Fibroblast of skin of left quadriceps (primary cell): ENCODE measurements at regions not wholly inside any gene's neighbourhood (a gene's known extent, or its start where the extent isn't known, plus 50 kb on each side); places are given as distances from the start of the nearest gene placed in this dataset.

Experiments
- DNase-seq, 2 experiments: peaks; one replicate each; pipeline ENCODE4 v3.0.0-alpha.2; 2013; ENCODE audit warnings: low read depth in 2 of 2

DNA sequence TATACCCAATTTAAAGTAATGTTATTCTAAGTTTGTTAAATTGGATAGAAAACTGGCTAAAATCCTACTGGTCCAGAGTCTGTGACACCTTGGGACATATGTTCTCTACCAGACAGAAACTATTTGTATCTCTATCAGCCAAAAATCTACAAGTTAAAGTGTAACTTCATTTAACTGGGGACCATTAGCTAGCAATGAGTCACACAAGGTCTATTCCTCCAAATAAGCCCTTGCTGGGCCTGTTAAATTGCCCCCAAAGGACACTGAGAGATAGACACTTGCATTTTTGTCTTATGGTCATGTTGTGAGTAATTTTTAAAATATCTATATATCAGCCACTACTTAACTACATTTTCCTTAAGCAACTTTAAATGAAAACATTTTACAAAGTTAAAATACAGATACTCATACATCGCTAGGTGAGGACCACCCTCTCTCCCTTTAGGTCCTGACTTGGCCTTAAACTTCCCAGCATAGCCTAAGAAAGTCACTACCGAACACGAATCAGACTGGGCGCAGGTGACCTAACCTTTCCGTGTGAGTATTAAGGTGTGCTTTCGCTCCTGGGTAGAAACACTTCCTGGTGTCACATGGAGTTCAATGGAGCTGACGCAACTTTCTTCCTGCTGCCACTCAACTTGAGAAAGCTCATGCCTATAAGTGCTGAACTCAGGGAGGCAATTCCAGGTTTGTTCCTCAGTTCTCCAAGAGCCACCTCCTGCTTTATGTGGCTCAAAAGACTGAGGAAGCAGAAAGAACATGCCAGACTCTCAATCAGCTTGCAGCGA, 249.1 kb downstream of the DIRAS2 start:
- peak; percentile 8 to 13 for DNase-seq

DNA sequence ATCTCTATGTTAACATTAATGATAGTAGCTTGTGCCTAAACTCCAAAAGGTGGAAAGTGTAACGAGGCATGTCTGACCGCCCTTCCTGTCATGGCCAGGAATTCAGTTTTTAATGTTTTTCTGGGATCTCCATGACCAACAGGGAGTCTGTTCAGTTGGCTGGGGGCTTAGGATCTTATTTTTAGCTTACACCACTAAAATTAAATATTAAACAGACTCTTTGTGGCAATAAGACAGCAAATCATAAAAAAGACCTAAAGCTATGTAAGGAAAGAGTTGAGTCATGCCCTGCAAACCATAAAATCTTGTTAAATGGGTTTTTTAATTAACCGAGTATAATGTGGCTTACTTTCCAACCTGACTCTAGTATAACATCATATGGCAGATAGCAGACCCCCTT, 247.8 kb downstream of the DIRAS2 start:
- DNase-seq: no peak

DNA sequence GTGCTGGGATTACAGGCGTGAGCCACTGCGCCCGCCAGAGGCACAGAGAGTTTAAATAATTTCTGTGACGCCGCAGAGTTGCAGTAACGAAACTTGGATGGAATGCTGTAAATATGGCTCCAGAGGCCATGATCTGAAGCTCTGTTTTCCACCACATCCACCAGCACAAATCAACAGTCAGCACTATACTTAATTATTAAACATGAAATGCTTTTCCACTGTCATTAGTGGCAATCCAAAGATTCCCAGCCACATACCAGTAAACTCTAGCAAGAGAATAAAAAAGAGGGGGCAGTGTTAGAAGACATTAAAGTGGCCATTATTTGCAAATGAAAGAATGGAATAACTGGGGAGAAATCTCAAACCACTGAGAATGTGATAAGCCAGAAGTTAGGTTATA, 242.5 kb downstream of the DIRAS2 start:
- DNase-seq: no peak

DNA sequence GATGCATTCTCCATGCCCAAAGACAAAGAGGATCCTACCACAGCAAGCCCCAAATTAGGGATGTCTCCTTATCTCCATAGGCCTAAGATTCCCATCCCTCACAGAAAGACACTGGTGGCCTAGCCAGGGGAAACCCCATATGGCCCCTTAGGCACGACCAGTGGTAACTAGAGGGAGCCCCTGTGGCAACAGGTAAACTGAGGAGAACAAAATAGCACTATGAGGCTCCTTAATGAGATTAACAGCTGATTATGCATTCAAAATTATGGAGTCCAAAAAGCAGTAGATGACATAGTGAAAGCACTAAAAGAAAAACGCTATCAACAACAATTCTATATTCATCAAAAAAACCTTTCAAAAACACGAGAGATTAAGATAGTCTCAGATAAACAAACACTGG, 234.0 kb downstream of the DIRAS2 start:
- DNase-seq: no peak

DNA sequence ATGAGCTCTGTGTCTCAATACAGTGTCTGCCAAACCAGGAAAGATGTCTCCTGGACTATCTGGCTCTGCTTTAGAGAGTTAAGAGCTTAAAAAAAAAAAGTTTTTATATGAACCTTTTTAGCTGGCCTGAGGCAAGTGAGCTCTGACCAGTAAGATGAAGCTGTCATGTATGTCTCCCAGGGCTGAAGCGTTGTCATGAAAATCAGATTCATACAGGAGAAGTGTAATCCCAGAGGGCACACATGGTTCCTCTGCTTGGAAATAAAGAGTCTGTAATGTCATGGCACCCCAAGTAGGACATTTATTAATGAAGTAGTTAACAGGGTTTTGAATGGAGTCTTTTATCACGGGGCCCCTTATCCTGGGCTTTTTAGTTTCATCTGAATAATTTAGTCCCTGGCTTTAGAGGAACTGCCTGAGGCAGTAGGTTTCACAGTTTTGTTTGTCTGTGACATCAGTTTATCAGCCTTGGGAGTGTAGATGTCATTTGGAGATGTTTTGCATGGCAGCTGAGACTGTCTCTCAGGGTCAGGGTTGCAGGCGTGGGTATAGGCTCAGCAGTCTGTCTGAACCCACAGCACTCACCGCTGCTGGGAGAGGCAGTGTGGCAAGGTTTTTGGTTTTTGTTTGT, 223.3 kb downstream of the DIRAS2 start:
- DNase-seq: no peak

DNA sequence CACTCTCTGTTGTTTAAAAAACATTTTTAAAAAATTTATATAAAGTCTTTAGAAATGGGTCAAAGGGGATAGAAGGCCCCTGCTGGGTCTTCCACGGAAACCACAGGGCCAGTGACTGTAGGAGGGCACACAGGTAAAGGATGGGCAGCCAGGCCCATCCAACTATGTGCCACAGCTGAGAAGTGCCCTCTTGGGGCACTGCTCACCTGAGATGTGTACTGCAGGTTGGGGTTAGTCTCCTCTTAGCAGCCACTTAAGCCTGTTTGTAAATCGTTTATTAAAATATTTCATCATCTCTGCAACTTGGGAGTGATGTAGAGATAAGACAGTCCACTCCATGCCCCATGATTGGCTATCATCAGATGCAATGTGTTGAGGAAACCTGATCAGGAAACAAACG, 222.4 kb downstream of the DIRAS2 start:
- DNase-seq: no peak

DNA sequence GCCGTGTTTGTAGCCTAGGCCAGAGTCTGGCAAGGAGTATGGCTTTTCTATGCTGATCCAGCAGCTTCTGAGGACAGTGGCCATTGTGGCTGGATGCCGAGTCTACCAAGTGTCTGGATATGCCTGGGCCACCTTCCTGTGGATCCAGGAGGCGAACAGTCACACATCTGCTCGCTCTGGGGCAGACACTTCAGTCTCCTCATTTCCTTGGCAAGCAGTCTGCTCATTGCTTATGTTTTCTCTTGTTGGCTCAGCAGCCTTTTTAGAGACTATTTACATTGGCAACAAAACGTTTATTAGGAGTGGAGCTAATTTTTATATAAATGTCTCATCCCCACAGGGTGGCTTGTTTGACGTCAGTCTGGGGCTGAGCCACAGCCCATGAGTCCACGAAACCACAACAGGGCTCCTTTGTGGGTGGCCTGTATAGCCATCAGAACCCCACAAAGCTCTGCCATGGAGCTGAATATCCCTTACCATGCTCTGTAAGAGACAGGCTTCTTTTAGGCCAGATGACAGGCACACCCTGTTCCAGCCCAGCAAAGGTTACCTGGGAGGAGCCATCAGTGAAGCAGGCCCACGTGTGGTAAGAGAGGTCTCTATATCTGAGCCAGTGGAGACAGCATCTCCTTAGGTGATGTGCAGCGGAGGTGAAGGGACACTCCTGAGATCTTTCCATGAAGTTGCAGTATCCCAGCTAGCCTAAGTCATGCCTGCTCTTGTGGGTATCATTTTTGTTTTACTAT, 221.7 kb downstream of the DIRAS2 start:
- no peak for DNase-seq

DNA sequence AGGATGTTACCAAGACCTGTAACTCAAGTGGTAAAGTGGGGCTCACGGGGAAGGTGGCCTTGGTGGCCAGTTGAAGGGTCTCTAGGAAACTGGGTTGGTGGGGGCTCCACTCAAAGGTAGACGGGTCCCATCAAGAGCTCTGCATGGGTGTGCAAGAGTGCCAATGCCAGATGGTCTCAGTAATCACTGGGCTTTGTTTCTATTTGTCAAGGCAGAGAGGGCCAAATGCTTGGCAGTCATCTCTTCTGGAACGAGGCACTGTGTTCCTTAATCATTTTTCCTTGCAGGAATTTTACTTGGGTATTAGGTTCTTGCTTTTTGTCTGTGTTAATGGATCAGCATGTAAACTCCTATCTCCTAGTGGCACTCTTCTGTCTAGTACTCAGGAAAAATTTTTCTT, 220.8 kb downstream of the DIRAS2 start:
- DNase-seq: no peak

DNA sequence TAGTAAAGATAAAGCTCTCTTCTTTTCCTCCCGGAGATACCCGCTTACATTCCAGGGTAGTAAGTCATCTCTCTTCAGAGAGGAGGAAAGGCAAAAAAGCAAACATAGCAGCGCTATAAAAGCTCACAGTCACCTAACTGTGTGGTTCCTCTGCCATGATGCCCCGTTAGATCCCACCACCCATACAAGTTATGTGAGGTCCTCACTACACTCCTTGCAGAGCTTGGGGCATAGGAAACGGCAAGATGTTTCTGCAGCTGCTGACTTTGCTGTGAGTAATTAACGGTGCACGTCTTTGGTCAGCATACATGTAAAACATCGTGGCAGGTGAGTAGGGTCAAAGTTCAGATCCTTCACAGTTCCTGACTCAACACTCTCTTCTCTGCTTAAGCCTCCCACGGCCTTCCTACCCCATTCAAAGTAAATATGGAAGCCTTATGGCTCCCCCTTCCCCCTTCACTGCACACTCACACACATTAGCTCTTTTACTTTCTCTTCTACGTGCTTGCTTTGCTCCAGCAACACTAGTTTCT, 218.9 kb downstream of the DIRAS2 start:
- DNase-seq: no peak

DNA sequence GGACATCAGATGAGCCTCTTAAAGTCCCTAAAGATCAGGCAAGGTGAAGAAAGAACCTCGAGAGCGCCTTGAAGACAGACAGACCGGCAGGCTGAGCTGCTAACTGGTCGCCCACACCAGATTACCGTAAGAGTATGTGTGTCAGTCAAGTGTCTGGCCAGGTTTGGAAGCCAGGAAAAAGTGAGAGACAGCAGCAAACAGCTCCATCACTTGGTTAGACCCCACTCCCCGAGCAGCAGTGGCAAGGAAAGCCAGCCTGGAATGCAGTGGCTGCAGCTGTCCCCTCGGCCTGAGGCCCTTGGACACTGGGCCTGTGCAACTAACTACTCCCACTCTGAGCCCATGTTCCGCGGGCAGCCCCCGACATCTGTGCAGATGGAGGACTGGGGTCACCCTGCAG, 214.1 kb downstream of the DIRAS2 start:
- no peak for DNase-seq

DNA sequence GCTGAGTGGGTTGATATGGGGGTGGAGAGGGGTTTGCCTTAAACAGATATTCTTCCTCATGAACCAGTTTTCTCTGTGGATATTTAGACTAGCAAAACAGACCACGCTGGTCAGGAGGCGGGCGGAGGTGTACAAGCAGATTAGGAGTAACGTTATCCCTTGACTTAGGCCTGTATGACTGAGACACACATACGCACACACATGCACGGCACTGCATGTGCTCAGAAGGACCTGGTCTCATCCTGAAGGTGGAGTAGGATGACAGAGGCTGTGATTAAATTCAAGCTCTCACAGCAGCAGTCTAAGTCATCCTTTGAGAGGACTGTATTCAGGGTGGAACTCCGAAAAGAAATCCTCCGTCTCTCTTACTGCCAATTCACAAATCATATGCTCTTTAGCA, 209.7 kb downstream of the DIRAS2 start:
- no peak for DNase-seq

DNA sequence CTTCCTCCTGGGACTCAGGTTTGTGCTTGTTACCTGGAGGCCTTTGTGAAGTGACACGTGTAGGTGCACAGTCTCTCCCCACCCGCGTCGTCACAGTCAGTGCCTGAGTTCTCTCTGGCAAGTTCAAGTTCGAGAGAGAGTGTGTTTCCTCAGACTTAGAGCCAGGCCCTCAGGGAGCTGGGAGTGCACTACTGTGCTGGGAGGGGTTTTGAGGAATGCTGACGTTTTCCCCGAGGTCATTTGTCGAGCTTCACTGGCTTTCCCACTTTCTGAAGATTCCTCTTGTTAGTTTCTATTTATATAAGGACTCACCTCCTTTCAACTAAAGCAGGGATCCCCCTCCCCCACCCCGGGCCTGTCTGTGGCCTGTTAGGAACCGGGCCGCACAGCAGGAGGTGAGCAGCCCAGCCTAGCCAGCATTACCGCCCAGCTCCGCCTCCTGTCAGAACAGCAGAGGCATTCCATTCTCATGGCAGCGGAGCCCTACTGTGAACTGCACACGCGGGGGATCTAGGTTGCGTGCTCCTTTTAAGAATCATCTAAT, 209.2 kb downstream of the DIRAS2 start:
- DNase-seq: peak; percentile 26 to 31

DNA sequence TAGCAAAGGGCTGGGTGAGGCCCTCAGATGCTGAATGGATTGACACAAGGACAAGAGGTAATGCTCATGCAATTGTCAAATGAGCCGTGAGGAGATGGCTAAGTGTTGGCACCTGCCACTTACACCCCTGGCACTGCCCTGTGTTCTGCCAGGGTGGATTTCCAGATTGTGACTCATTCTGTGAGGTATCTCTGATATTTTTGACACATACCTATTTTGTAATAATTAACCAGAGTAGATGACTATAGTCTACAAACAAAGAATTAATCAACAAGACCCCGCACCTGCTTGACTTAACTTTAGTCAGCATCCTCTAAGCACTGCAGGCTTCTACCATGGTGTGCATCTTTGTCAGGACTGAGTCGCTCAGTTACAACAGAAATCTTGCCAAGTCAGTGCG, 200.8 kb downstream of the DIRAS2 start:
- no peak for DNase-seq

DNA sequence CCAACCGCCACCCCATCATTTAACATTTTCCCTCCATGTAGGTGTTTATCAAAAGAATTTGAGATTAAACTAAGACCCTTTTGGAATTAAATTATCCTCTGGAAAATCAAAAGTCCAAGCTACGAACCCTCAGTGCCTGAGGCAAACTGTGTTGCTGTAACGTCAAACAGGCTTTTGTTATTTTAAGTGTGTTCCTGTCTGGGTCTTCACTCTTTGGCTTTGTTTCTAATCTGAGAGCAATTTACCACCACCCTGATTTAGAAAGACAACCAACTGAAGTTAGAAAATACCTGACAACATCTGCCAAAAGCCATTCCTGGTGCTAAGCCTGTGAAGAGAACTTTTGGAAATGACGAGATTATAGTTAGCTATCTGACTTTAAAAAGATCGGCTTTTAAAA, 199.9 kb downstream of the DIRAS2 start:
- DNase-seq: no peak

DNA sequence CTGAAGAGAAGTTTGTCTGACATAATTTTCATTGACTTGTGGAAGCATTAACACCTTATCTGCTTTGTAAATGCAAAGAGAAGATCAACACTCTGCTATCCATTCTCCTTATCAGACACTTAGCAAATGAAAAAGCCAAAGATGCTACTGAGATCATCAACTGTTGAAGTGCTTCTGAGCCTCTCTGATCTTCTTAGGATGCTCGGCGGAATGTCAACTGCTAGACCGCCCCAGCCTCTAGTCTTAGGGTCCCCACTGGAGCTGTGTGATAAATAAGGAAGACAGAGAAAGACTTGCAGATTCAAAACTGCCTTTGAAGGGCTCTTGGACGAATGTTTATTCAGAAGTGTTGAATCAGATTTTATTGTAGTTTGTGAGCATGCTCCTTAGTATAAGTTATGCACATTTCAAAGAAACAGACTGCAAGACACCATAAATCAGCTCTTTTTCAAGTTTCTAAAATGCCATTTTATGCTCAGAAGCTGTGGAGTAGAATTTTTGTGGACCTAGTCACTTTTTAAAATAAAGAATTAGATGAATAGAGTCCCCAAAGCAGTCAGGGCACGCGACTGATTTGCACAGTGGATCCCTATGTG, 197.9 kb downstream of the DIRAS2 start:
- no peak for DNase-seq

DNA sequence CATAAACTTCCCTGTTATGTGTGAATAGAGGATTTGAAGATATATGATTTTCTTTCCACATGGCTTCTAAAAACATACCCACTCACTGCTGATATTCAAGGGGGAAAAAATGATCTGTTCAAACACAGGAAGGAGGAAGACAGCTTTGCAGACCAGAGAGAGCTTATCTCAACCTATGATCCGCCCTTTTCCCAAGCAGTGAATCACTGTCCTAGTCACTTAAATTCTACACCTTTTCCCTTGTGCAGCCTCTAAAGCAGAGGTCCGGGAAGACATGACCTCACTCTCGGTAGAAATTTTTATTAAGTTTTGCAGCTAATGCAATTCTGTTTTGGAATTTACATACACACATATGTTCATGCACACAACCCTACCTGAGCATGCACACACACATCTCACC, 197.2 kb downstream of the DIRAS2 start:
- no peak for DNase-seq

DNA sequence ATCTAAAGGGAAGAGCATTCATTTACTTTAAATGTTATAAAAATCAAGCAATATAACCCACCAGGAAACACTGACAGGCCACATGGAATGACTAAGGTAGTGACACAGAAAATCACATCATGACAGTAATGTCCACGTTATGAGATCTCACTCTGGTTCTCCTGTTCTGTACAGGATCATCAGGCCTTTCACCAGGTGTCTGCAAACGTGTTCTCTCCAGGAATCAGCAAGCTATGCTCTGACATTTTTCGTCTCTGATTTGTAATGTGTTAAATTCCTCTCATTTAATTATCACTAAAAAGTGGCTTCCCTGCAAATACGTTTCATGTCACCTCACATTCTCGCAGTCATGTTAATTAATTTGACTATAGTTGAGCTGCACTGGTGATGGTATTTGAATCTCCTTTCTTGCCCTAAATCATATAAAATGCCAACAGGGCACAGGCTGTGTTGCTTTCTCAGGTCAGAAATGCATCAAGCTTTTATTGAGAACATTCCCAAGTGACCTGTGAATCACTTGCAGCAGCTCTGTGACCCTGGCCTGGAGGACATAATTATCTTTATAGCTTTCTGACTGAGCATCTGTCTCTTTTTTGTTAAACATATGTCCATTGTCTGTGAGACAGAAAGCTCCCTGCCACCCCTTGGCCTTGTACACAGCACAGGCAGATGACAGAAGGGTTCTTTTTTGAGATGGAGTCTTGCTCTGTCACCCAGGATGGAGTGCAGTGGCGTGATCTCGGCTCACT, 196.2 kb downstream of the DIRAS2 start:
- no peak for DNase-seq

DNA sequence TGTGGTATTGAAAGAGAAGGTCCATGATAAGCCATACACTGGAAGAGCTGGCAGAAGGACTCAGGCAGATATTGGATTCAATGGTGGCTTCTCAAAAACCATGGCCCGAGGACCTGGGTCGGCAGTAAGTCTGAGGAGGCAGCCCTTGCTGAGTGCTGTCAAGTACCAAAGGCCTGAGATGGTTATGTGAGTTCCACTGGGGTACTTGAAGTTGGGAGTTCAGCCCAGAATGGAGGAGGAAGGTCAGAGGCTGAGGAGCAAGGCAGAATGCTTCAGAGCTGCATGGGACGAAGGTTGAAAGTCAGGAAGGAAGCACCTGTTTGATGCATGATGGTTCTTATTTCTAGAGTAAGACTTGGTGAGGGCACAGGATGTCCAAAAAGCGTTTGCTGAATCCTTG, 194.9 kb downstream of the DIRAS2 start:
- no peak for DNase-seq

DNA sequence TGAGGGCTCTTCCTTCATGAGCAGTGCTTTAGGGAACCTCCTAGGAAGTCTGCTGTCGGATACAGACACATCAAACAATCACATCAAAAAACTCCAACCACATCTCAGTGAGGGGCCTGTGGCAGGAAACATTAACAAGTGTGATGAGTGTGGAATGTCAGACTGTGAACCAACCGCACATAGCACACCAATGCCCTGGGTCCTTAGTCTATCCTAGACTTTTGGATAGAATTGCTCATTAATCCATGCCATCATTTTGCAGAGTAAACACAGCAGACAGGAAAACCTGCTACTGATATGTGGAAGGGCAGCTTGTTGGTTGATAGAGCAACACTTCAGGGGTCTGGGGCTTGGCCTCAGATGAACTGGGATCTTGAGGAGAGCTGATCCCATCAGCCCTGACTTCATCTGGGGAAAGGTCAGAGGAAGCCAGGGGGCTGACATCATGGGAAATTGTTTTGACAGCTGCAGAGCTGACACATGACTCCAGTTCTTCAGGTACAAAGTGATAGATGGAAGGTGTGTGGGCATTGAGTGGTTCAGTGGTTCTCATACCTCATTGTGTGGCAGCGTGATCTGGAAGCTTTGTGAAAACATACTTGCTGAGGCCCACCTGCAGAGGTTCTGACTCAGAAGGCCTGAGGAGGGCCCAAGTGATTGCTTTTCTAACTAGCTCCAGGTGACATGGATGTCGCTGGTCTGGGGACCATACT, 193.3 kb downstream of the DIRAS2 start:
- no peak for DNase-seq

DNA sequence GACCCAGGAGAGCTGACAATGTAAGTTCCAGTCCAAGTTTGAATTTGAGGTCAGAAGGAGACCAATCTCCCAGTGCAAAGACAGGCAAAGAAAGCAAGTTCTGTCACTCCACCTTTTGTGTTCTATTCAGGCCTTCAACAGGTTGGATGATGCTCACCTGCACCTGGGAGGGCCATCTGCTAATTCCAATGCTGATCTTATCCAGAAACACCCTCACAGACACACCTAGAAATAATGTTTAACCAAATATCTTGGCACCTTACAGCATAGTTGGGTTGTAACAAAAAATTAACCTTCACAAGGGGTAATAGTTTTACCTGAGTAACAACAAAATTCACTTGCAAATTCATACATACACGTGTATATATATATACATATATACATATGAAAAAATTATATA, 190.8 kb downstream of the DIRAS2 start:
- no peak for DNase-seq

DNA sequence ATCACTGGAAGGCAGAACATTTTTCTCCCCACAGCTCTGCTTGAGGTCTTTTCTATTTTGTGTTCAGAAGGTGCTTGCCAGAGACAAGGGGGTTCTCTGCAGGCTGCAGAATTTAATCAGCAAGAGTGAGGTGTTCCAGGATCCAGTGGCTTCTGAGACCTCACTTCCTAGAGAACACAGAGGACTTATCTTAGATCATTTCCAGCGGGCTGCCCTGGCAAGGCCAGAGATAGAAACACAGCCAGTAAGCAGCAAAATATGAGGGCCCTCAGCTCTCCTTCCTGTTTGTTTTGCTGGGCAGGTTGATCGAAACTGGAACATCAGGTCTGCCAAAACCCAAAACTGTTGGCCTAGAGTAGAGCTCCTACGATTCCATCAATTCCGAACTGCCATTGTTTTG, 187.3 kb downstream of the DIRAS2 start:
- no peak for DNase-seq
